Central memory CD8-positive, alpha-beta T cell (primary cell): ENCODE measurements at regions not wholly inside any gene's neighbourhood (a gene's known extent, or its start where the extent isn't known, plus 50 kb on each side); places are given as distances from the start of the nearest gene placed in this dataset.

ENCODE experiments used
- ATAC-seq: fragments of 150-1000 bp; cut with Tn5 transposase; replicated peaks from 2 replicates; pipeline ENCODE4 v1.10.0; 2022; ENCODE audit warnings: mild to moderate bottlenecking, moderate FRiP score, moderate number of reproducible peaks; ENCODE audit not compliant: poor library complexity, severe bottlenecking; ENCODE audit errors: extremely low read depth
- DNase-seq, 2 donors: peaks; one replicate each; pipeline ENCODE4 v3.0.0; 2021; ENCODE audit warnings: low spot score in 2 of 2
- H3K27ac Mint-ChIP-seq: one replicate; pipeline ENCODE4 v1.8.0; 2022; ENCODE audit warnings: low read depth, mild to moderate bottlenecking, moderate library complexity, mixed read lengths
- H3K27me3 Mint-ChIP-seq: one replicate; pipeline ENCODE4 v1.8.0; 2022; ENCODE audit warnings: mixed read lengths
- H3K36me3 Mint-ChIP-seq: one replicate; pipeline ENCODE4 v1.8.0; 2022; ENCODE audit warnings: mild to moderate bottlenecking, moderate library complexity, mixed read lengths; ENCODE audit not compliant: insufficient read depth
- H3K4me1 Mint-ChIP-seq: one replicate; pipeline ENCODE4 v1.8.0; 2022; ENCODE audit warnings: mixed read lengths
- H3K4me3 Mint-ChIP-seq: one replicate; pipeline ENCODE4 v1.8.0; 2022; ENCODE audit warnings: mild to moderate bottlenecking, moderate library complexity, mixed read lengths
- H3K9me3 Mint-ChIP-seq: one replicate; pipeline ENCODE4 v1.8.0; 2022; ENCODE audit warnings: mixed read lengths

DNA sequence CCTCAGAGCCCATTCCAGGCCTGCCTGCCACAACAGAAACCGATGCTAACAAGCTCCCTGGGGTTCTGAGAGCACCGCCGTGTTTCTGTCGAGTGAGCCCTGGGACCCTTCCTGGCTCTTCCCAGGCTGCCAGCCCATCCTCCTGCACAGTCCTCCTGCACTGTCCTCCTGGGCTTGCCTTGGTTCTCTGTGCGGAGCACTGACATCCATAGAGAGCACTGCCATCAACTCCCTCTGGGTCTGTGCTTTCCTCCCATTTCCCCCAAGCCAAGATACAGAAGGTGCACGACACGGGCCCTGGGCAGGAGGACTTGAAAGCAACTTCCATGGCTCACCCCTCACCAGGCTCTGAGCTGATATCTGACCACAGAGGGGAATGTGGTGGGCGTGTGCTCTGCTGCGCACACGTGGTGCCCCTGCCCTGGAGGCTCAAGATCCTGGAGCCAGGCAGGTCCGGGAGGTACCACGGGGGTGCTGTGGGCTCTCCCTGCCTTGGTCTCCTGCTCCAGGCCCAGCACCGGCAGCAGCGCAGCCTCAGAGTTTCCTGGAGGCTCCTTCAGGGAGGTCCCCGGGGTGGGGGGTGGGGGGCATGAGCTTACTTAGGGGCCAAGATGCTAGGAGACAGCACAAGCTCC is 304.2 kb downstream of the BRD1 start:
- no peak for ATAC-seq
- Mint-ChIP-seq H3K9me3 (no peaks in the 10 kb centered on the region), H3K27ac (no peak overlapping the region), H3K27me3 (peaks cover 10% of the 10 kb centered on the region), H3K36me3 (peaks cover 2% of the 10 kb centered on the region), H3K4me3 (no peak overlapping the region), H3K4me1 (no peaks in the 10 kb centered on the region)
- DNase-seq, result no peak

DNA sequence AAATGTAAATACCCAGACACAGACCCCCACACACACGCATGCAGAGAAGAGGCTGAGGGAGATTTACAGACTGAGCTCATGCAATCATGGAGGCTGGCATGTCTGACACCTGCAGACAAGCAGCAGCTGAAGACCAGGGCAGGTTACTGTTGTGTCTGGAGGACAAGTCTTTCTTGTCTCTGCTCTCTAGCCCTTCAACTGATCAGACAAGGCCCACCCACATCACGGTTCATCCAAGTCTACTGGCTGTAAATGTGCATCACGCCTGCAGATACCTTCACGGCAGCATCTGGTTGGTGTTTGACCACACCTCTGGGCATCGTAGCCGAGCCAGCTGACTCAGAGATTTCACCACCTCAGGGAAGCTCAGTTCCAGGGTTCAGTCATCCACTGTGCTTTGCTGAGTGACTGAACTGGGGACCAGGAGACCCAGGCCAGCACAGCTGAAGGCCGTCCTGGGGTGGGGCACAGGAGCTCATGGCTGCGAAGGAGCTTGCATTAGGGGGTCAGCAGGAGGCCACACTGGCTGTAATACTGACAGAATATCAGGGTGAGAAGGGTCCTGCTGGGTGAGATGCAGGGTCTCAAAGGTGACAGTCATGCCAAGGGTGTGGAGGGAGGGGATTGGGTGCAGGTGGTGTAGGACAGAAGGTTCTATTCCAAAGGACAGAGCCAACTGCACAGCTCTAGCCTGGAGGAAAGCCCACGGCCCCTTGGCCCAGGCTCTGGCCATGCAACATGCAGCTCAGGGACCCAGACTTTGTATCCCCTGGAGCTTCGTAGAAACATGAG is 304.9 kb downstream of the BRD1 start:
- no peak overlapping the region for H3K4me3 Mint-ChIP-seq
- no peak for ATAC-seq
- no peak overlapping the region for H3K27ac Mint-ChIP-seq
- peaks cover 3% of the 10 kb centered on the region for H3K36me3 Mint-ChIP-seq
- H3K4me1 Mint-ChIP-seq, result no peaks in the 10 kb centered on the region
- peaks cover 11% of the 10 kb centered on the region for H3K27me3 Mint-ChIP-seq
- no peaks in the 10 kb centered on the region for H3K9me3 Mint-ChIP-seq
- DNase-seq, result no peak

DNA sequence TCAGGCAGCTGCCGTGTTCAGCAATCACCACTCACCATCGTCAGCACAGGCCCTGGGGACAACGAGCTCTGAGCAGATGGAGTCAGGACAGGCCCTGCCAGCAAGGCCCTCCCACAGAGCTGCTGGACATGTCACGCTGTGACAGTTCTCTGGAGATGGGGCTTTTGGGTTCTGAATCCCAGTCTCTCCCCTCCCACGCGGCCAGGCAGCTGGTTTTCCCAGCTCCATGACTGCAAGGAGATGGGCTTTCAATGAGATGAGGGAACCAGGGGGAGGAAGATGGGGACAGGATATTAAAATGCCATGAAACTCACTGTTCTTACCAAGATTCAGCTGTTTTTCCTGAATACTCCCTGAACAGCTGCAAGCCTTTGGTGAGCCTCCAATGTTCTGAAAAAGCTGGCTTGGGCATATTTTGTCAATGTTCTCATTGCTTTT is 305.9 kb downstream of the BRD1 start:
- Mint-ChIP-seq H3K27ac (no peak overlapping the region), H3K4me1 (no peaks in the 10 kb centered on the region), H3K4me3 (no peak overlapping the region), H3K27me3 (peaks cover 21% of the 10 kb centered on the region), H3K36me3 (peaks cover 3% of the 10 kb centered on the region), H3K9me3 (no peaks in the 10 kb centered on the region)
- no peak for DNase-seq
- no peak for ATAC-seq

DNA sequence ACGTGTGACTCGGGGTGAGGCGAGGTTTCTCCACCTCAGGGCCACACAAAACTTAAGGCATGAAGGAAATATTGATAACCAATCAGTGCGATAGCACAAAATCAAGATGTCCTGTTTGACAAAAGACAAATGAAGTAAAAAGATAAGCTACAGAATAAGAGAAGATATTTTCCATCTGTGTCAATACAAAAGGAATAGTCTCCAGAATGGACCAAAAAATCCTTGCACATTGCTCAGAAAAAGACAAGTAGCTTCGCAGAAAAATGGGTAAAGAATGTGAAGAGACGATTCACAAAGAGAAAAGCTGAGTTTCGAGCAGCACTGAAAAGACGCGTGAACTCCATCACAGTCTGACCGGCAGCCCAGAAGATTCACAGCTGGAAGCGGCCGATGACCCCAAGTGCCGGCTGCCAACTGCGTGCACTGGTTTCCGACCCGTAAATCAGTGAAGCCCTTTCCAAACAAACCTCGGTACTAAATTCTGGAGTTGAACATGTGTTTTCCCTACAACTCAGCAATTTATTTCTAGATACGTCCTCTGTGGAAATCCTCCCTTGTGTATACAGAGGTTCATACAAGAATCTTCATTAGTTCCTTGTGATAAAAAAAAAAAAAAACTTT is 308.4 kb downstream of the BRD1 start:
- no peaks in the 10 kb centered on the region for H3K9me3 Mint-ChIP-seq
- no peak overlapping the region for H3K27ac Mint-ChIP-seq
- H3K4me1 Mint-ChIP-seq, result no peaks in the 10 kb centered on the region
- peaks cover 3% of the 10 kb centered on the region for H3K36me3 Mint-ChIP-seq
- no peak overlapping the region for H3K4me3 Mint-ChIP-seq
- H3K27me3 Mint-ChIP-seq, result peaks cover 21% of the 10 kb centered on the region
- DNase-seq, result no peak
- ATAC-seq, result no peak

DNA sequence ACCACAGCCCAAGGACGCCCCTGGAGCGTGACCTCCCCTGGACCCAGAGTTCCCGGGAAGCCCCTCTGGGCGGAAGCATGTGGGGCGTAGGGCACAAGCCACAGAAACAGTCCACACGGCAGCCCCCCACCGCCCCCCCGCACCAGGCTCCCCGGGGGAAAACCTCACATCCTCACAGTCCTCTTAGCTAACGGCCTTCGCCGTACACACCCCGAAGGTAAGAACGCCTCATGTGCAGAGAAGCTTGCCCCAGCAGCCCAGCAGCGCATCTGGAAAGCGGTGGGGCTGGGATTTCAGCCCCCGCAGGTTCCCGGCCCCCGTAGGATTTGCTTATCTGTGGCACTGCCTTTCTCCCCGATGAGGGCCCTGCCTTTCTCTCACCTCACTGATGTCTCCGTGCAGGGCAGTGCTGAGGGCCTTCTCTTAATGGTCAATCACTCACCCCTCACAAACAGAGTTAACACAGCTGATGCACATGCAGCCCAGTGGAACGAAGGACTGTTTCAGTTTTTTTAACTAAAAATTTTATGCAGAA is 309.2 kb downstream of the BRD1 start:
- DNase-seq (no peak), ATAC-seq (no peak)
- Mint-ChIP-seq H3K9me3 (no peaks in the 10 kb centered on the region), H3K27ac (no peak overlapping the region), H3K4me3 (no peak overlapping the region), H3K27me3 (peaks cover 21% of the 10 kb centered on the region), H3K36me3 (peaks cover 3% of the 10 kb centered on the region), H3K4me1 (no peaks in the 10 kb centered on the region)

DNA sequence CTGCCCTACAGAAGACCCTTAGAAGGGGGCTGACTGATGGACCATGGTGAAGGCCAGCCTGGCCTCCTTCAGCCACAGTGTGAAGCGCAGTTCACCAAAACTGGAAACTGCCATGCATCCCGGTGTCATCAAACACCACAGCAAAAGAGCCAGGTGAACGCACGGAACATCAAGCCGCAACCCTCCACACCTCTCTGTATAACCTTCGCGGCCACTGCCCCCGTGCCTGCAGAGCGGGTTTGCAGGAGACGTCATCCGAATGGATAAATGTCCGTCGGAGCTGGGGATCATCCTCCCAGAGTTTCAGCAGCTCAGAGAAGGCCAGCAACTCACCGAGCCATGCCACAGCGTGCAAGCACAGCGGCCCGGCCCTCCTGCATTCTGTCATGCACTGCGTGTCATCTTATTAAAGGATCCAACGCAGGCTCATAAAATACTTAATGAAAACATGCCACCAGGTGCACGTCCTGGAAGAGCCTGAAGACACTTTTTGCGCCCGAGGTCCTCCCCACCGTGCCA is 309.9 kb downstream of the BRD1 start:
- no peaks in the 10 kb centered on the region for H3K4me1 Mint-ChIP-seq
- H3K27ac Mint-ChIP-seq, result no peak overlapping the region
- ATAC-seq (no peak), DNase-seq (no peak)
- H3K36me3 Mint-ChIP-seq, result peaks cover 3% of the 10 kb centered on the region
- no peak overlapping the region for H3K4me3 Mint-ChIP-seq
- no peaks in the 10 kb centered on the region for H3K9me3 Mint-ChIP-seq
- H3K27me3 Mint-ChIP-seq, result peaks cover 21% of the 10 kb centered on the region

DNA sequence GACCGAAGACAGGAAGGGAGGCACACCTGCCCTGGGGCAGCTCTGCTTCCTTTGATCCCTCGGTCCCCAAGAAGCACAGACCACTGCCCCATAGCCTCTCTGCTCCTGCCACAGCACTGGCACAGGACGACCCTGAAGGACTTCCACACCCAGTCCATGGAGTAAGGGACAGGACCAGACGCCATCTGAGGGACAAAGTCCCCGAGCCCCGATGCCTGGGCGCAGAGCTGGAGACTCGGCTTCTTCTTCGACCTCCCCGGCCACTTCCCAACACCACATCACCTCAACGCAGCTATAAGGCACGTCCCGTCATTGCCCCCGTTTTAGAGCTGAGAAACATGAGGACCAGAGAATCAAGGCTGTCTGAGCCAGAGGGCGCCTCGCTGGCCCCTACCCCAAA is 310.5 kb downstream of the BRD1 start:
- Mint-ChIP-seq H3K4me3 (no peak overlapping the region), H3K4me1 (no peaks in the 10 kb centered on the region), H3K9me3 (no peaks in the 10 kb centered on the region), H3K36me3 (peaks cover 3% of the 10 kb centered on the region), H3K27me3 (peaks cover 21% of the 10 kb centered on the region), H3K27ac (no peak overlapping the region)
- DNase-seq, result no peak
- no peak for ATAC-seq

DNA sequence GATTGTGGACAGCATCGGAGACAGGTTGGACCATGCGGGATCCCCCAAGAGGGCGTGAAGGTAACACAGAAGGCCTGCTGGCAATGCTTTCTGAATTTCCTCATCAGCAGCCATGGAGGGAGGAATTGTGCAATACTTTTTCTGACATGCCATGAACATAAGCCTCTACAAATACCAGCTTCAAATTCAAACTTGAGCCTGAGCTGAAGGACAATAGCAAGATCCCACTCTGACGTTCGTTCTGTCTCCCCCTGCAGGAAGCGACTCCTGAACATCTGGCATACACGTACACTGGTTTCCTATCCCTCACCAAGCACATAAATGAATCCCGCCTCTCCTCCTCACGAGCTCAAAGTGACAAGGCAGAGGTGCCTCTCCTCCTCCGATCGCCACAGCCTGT is 312.2 kb downstream of the BRD1 start:
- no peak overlapping the region for H3K4me3 Mint-ChIP-seq
- peaks cover 21% of the 10 kb centered on the region for H3K27me3 Mint-ChIP-seq
- ATAC-seq (no peak), DNase-seq (no peak)
- H3K36me3 Mint-ChIP-seq, result peaks cover 3% of the 10 kb centered on the region
- H3K4me1 Mint-ChIP-seq, result peaks cover 6% of the 10 kb centered on the region
- H3K27ac Mint-ChIP-seq, result no peak overlapping the region
- H3K9me3 Mint-ChIP-seq, result peaks cover 8% of the 10 kb centered on the region

DNA sequence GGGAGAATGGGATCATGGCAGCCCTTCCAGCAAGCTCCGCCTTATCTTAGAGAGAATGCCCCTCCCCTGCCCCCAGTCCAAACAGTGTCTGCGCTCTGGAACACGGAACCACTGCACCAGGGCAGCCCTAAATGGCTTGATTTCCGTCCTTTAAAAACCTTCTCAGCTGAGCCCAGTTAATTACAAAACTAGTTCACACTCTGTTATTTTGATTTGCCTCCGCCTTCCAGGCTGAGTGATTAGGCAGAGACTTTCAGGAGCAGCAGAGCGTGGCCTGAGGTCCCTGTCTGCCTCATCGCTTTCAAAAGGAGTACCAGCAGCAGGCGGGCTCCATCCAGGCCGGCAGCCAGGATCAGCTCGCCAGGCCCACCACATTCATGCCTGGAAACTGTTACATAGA is 313.0 kb downstream of the BRD1 start:
- peaks cover 8% of the 10 kb centered on the region for H3K9me3 Mint-ChIP-seq
- H3K27ac Mint-ChIP-seq, result no peak overlapping the region
- peaks cover 6% of the 10 kb centered on the region for H3K4me1 Mint-ChIP-seq
- H3K4me3 Mint-ChIP-seq, result no peak overlapping the region
- H3K36me3 Mint-ChIP-seq, result peaks cover 3% of the 10 kb centered on the region
- peaks cover 21% of the 10 kb centered on the region for H3K27me3 Mint-ChIP-seq
- DNase-seq, result no peak
- ATAC-seq, result no peak

DNA sequence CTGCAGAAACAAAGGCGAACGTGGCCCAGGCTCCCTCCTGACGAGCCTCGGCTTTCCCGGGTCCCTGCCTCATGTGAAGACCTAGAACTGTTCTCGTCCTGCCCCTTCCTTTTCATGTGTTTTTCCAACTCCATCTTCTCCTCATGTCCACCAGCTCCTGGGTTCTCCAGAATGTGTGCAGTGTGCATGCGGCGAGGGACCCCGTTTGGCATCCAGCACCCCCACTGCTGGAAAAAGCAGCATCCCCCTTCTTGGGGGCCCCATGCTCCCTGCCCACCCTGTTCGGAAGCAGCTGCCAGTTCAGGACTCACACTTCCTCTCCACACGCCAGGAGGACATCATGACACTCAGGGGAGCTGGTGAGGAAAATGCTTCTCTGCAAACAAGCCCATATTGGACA is 313.5 kb downstream of the BRD1 start:
- DNase-seq, result no peak
- Mint-ChIP-seq H3K4me1 (peaks cover 6% of the 10 kb centered on the region), H3K36me3 (peaks cover 3% of the 10 kb centered on the region), H3K4me3 (no peak overlapping the region), H3K27ac (no peak overlapping the region), H3K9me3 (peaks cover 8% of the 10 kb centered on the region), H3K27me3 (peaks cover 17% of the 10 kb centered on the region)
- no peak for ATAC-seq

DNA sequence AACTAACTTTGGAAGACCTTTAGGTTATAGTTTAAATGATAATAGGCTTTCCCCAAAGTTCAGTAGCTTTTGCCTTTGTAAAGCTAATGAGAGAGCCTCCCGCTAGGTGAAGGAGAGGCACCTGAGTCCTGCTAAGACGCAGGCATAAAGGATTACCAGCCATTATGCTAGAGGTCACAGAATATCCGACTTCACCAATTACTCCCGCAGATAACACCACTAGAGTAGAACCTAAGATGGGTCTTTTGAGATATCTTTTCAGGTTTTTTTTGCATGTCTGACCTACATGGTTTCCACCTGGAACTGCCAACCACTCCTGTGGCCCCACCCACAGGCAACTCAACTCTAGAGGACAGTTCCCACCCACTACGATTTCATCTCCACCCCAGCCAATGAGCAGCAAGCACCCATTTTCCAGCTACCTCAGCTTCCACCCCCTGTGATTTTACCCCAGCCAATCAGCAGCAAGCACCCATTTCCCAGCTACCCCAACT is 314.3 kb downstream of the BRD1 start:
- DNase-seq, result no peak
- no peak overlapping the region for H3K27ac Mint-ChIP-seq
- peaks cover 6% of the 10 kb centered on the region for H3K4me1 Mint-ChIP-seq
- H3K9me3 Mint-ChIP-seq, result peaks cover 8% of the 10 kb centered on the region
- no peak overlapping the region for H3K4me3 Mint-ChIP-seq
- H3K27me3 Mint-ChIP-seq, result peaks cover 10% of the 10 kb centered on the region
- H3K36me3 Mint-ChIP-seq, result no peaks in the 10 kb centered on the region
- ATAC-seq, result no peak

DNA sequence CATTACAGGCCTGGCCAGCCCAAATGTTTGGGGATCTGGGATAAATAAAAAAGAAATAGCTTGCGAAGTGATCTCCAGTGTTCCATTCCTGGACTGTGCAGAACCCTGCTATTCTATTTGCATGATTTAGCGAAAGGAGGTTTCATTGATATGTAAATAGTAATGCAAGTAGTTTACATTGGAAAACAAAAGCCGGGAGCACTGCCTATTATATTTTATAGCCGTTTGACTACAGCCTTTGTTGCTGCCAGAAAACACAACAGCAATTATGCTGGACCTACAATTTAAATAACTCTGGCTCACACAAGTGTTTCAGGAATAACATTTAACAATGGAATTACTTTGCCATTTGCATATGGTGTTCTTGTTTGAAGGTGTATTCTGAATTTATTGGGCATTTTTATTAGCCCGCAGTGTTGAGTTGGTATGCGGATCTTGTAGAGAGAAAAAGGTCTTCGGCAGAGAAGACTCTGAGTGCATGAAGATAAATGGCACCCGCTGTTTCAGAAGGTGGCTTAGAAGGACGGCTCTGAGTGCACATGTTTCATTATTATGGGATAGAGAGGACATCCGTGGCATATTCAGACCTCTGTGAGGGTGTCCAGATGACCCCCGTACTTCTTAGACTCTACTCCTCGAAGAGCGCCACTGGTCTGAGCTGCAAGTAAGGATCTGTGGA is 315.0 kb downstream of the BRD1 start:
- Mint-ChIP-seq H3K4me3 (no peak overlapping the region), H3K27me3 (peaks cover 8% of the 10 kb centered on the region), H3K9me3 (peaks cover 13% of the 10 kb centered on the region), H3K36me3 (no peaks in the 10 kb centered on the region), H3K4me1 (peaks cover 6% of the 10 kb centered on the region), H3K27ac (peak overlapping the region; percentile 74)
- no peak for ATAC-seq
- no peak for DNase-seq
